CD8-positive, alpha-beta memory T cell (primary cell): ENCODE measurements at regions not wholly inside any gene's neighbourhood (a gene's known extent, or its start where the extent isn't known, plus 50 kb on each side); places are given as distances from the start of the nearest gene placed in this dataset.
"Not testable (repeated sequence)": the region's sequence is repeated elsewhere in the genome, so short reads cannot be mapped to it uniquely, and the experiment has no call there.

Source experiments
- CTCF ChIA-PET: fragments of 350-600 bp; sonication (Branson Sonifier 250); formaldehyde crosslinking; loops from one replicate; lab custom pipeline; 2021; ENCODE audit warnings: antibody characterized with exemption; lab: Charles Lee
- POLR2A ChIA-PET: fragments of 350-600 bp; sonication (Branson Sonifier 250); formaldehyde crosslinking; loops from one replicate; lab custom pipeline; 2021; ENCODE audit warnings: antibody characterized with exemption; lab: Charles Lee
- DNase-seq, 5 donors: peaks; one replicate each; pipeline versions ENCODE4 v3.0.0 to v3.0.0-alpha.2; 2020 to 2022; ENCODE audit warnings: mixed read lengths in 1 of 5
- H3K27ac ChIP-seq: one replicate; pipeline ENCODE4 v1.7.0; 2013; ENCODE audit warnings: low read depth, mild to moderate bottlenecking, low read length, moderate library complexity
- H3K27me3 ChIP-seq: 2 replicates; pipeline ENCODE4 v1.7.0; 2013; ENCODE audit warnings: low read length, mild to moderate bottlenecking; ENCODE audit not compliant: insufficient read depth, poor library complexity, severe bottlenecking
- H3K36me3 ChIP-seq: 2 replicates; pipeline ENCODE4 v1.7.0; 2013; ENCODE audit warnings: mild to moderate bottlenecking, low read length, moderate library complexity; ENCODE audit not compliant: insufficient read depth
- H3K4me1 ChIP-seq: 2 replicates; pipeline ENCODE4 v1.7.0; 2013; ENCODE audit warnings: mild to moderate bottlenecking, low read length, moderate library complexity; ENCODE audit not compliant: insufficient read depth
- H3K4me3 ChIP-seq: 2 replicates; pipeline ENCODE4 v1.7.0; 2013; ENCODE audit warnings: mild to moderate bottlenecking, low read length
- H3K9me3 ChIP-seq: 2 replicates; pipeline ENCODE4 v1.7.0; 2013; ENCODE audit warnings: mild to moderate bottlenecking, low read length
- H3K27ac Mint-ChIP-seq, 8 donors: one replicate each; pipeline ENCODE4 v1.8.0; 2020 to 2021; ENCODE audit warnings: mixed read lengths in 8 of 8, mild to moderate bottlenecking in 6 of 8, inconsistent platforms in 3 of 8, moderate library complexity in 3 of 8
- H3K27me3 Mint-ChIP-seq, 2 donors: one replicate each; pipeline ENCODE4 v1.8.0; 2020 to 2021; ENCODE audit warnings: mixed read lengths in 2 of 2, mild to moderate bottlenecking in 1 of 2, moderate library complexity in 1 of 2
- H3K36me3 Mint-ChIP-seq, 3 donors: one replicate each; pipeline ENCODE4 v1.8.0; 2020 to 2021; ENCODE audit warnings: mixed read lengths in 3 of 3, inconsistent platforms in 1 of 3, mild to moderate bottlenecking in 1 of 3
- H3K4me1 Mint-ChIP-seq, 3 donors: one replicate each; pipeline ENCODE4 v1.8.0; 2020 to 2021; ENCODE audit warnings: mixed read lengths in 3 of 3, inconsistent platforms in 1 of 3, mild to moderate bottlenecking in 1 of 3
- H3K4me3 Mint-ChIP-seq, 7 donors: one replicate each; pipeline ENCODE4 v1.8.0; 2020 to 2021; ENCODE audit warnings: mixed read lengths in 7 of 7, mild to moderate bottlenecking in 6 of 7, moderate library complexity in 4 of 7, inconsistent platforms in 2 of 7
- H3K9me3 Mint-ChIP-seq, 5 donors: one replicate each; pipeline ENCODE4 v1.8.0; 2020 to 2022; ENCODE audit warnings: mixed read lengths in 5 of 5, mild to moderate bottlenecking in 3 of 5, moderate library complexity in 2 of 5, inconsistent platforms in 1 of 5

DNA sequence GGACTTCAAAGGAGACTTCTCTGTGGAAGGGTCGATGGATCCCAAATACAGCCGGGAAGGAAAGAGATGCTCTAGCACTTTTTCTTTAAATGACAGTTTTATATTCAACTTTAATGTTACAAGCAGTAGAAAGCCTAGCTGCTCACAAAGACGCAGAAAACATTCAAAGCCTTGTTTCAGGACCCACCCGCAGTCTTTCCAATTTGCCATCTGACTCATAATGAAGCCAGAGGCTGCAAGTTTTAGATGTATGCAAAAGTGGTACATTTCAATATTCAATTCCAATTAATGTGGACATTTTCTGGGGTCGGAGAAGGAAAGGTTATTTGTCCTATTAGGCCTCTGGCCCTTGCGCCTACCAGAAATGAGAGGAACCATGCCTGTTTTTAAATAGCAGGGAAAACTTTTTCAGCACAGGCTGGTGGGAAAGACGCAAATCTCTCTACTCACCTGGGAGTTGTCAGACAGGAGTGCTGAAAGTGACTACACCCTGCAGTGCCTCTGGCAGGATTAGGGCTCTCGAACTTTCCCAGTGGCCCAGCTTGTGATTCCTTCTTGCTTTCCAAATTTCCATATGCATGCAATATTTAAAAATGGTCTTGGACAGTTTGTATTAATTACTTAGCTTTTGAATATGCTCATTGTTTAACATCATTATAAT, 117.4 kb upstream of the MBNL1 start:
- CTCF ChIA-PET, result interaction anchor here (1.0 kb wide), 1 partner anchor 321 kb away, joined by 3 read pairs; no protein-coding TSS in a partner anchor

DNA sequence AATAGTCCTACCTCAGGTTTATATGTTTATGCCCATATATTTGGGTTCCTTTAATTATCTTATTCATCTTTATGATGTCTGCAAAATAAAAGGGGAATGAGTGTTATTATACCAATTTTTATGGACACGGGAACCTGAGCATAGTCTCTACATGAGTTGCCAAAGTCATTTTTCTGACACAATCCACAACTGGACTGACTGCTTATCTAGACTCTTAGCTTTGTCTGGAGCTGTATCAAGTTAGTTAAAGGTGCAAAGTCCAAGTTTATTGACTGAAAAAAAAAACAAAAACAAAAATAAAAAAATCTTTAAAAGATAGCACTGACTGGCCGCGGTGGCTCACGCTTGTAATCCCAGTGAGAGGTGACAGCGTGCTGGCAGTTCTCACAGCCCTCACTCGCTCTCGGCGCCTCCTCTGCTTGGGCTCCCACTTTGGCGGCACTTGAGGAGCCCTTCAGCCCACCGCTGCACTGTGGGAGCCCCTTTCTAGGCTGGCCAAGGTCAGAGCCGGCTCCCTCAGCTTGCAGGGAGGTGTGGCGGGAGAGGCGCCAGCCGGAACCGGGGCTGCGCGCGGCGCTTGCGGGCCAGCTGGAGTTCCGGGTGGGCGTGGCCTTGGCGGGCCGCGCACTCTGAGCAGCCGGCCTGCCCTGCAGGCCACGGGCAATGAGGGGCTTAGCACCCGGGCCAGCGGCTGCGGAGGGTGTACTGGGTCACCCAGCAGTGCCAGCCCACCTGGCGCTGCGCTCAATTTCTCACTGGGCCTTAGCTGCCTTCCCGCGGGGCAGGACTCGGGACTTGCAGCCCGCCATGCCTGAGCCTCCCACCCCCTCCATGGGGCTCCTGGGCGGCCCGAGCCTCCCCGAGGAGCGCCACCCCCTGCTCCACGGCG, 116.6 kb upstream of the MBNL1 start:
- H3K27ac Mint-ChIP-seq, H3K4me1 ChIP-seq, H3K27me3 ChIP-seq, DNase-seq, H3K36me3 Mint-ChIP-seq, H3K4me3 Mint-ChIP-seq, H3K9me3 Mint-ChIP-seq, CTCF ChIA-PET, H3K9me3 ChIP-seq, POLR2A ChIA-PET, H3K4me3 ChIP-seq, H3K27ac ChIP-seq, H3K4me1 Mint-ChIP-seq, H3K36me3 ChIP-seq, H3K27me3 Mint-ChIP-seq: not testable (repeated sequence)

More for the DNA sequence above, 117.4 kb upstream of the MBNL1 start:
- Histone ChIP-seq H3K27ac (no peak overlapping the region), H3K27me3 (no peaks in the 10 kb centered on the region), H3K4me3 (no peak overlapping the region), H3K4me1 (no peaks in the 10 kb centered on the region), H3K9me3 (no peaks in the 10 kb centered on the region), H3K36me3 (no peaks in the 10 kb centered on the region)
- peaks cover 0 to 3% (median 0%) of the 10 kb centered on the region in 3 donors for H3K36me3 Mint-ChIP-seq
- H3K4me3 Mint-ChIP-seq, result no peak overlapping the region
- POLR2A ChIA-PET, result no interaction called here
- DNase-seq, result no peak
- no peaks in the 10 kb centered on the region for H3K9me3 Mint-ChIP-seq
- H3K27me3 Mint-ChIP-seq, result peaks cover 2 to 3% of the 10 kb centered on the region in 2 donors
- no peak overlapping the region for H3K27ac Mint-ChIP-seq
- peaks cover 2 to 4% (median 2%) of the 10 kb centered on the region in 3 donors for H3K4me1 Mint-ChIP-seq

DNA sequence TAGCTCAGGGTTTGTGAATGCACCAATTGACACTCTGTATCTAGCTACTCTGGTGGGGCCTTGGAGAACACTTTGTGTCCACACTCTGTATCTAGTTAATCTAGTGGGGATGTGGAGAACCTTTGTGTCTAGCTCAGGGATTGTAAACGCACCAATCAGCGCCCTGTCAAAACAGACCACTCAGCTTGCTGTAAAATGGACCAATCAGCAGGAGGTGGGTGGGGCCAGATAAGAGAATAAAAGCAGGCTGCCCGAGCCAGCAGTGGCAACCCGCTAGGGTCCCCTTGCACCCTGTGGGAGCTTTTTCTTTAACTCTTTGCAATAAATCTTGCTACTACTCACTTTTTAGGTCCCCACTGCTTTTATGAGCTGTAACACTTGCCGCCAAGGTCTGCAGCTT, 115.6 kb upstream of the MBNL1 start:
- H3K27ac ChIP-seq, H3K27me3 Mint-ChIP-seq, H3K4me3 Mint-ChIP-seq, H3K4me3 ChIP-seq, H3K36me3 Mint-ChIP-seq, H3K9me3 ChIP-seq, H3K4me1 Mint-ChIP-seq, H3K27ac Mint-ChIP-seq, DNase-seq, POLR2A ChIA-PET, H3K9me3 Mint-ChIP-seq, H3K4me1 ChIP-seq, H3K36me3 ChIP-seq, CTCF ChIA-PET, H3K27me3 ChIP-seq: not testable (repeated sequence)

DNA sequence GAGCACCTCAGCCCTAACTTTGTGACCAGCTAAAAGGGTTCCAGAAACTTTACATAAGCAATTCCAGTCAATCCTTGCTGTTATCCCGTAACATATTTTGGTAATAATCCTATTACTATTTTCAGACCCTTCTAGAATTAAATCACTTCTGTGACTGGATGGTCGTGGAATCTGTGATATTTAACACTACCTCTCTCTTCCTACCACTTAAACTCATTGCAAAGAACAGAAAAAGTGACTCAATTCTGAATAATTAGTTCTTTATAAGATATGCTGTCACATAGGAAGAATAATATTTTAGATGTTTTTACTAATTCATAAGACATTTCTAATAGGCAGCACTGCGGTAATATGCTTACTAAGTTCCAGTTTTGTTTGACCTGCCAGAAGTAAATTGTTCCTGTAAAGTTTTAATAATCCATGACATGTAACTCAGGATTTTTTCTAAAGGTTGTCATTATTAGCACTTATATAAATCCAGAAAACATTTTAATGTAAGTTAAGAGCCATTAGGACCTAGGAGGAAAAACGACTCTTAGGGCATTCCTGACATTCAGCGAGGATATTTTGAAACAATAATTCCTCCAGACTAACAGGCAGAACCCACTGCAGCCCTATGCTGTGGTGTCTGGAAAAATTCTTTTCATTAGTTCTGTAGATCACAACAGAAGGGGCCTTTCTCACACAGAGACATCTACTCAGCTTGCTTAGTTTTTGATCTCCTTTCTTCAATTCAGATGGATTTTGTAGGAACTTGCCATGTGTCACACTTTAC, 113.3 kb upstream of the MBNL1 start:
- no peaks in the 10 kb centered on the region for H3K9me3 ChIP-seq
- H3K4me1 ChIP-seq, result no peaks in the 10 kb centered on the region
- H3K27ac Mint-ChIP-seq, result no peak overlapping the region
- no peak for DNase-seq
- H3K4me3 Mint-ChIP-seq, result no peak overlapping the region
- POLR2A ChIA-PET, result no interaction called here
- no peaks in the 10 kb centered on the region for H3K36me3 ChIP-seq
- H3K4me1 Mint-ChIP-seq, result no peaks in the 10 kb centered on the region
- no peaks in the 10 kb centered on the region for H3K9me3 Mint-ChIP-seq
- no peaks in the 10 kb centered on the region for H3K27me3 ChIP-seq
- H3K27me3 Mint-ChIP-seq, result peaks cover 0 to under 1% of the 10 kb centered on the region in 2 donors
- no peak overlapping the region for H3K4me3 ChIP-seq
- CTCF ChIA-PET, result no interaction called here
- H3K27ac ChIP-seq, result no peak overlapping the region
- H3K36me3 Mint-ChIP-seq, result no peaks in the 10 kb centered on the region

DNA sequence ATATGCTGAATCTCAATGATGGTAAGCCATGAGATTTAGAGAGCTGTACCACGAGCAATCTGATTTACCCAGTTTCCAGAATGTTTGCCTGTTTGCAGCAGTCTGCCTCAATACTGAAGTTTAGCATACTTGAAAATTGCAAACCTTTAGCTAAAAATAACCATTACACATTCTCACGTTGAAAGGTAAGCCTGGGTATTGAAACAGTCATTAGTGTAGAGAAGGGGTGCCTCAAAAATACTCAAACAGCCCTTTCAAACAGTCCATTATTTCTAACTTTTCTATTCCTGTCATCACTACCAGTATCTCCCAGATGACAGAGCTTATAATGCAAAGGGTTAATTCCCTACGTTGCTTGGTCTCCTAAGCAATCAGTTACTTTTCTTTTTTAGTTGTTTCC, 111.8 kb upstream of the MBNL1 start:
- Histone ChIP-seq H3K9me3 (no peaks in the 10 kb centered on the region), H3K27ac (no peak overlapping the region), H3K36me3 (no peaks in the 10 kb centered on the region), H3K4me1 (no peaks in the 10 kb centered on the region), H3K4me3 (no peak overlapping the region), H3K27me3 (no peaks in the 10 kb centered on the region)
- no peak overlapping the region for H3K4me3 Mint-ChIP-seq
- CTCF ChIA-PET, result no interaction called here
- H3K4me1 Mint-ChIP-seq, result no peaks in the 10 kb centered on the region
- H3K27ac Mint-ChIP-seq, result no peak overlapping the region
- POLR2A ChIA-PET, result no interaction called here
- DNase-seq, result no peak
- no peaks in the 10 kb centered on the region for H3K27me3 Mint-ChIP-seq
- no peaks in the 10 kb centered on the region for H3K36me3 Mint-ChIP-seq
- H3K9me3 Mint-ChIP-seq, result no peaks in the 10 kb centered on the region

DNA sequence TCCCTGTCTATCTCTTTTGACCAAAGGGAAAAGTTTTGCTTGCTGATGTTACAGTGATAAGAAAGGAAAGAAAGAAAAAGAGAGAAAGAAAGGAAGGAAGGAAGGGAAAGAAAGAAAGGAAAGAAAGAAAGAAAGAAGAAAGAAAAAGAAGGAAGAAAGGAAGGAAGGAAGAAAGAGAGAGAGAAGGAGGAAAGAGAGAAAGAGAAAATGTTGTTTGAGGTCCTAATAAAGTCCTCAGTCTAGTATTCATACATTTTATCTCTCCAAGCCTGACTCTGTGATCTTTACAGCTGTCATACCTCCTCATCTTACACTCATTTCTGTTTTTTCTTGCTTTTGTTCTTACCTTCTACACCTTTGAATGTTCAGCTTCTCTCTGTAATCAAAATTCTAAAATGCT, 111.4 kb upstream of the MBNL1 start:
- Mint-ChIP-seq H3K27me3 (no peaks in the 10 kb centered on the region), H3K27ac (no peak overlapping the region), H3K4me3 (no peak overlapping the region), H3K4me1 (no peaks in the 10 kb centered on the region), H3K36me3 (no peaks in the 10 kb centered on the region), H3K9me3 (no peaks in the 10 kb centered on the region)
- no peaks in the 10 kb centered on the region for H3K9me3 ChIP-seq
- H3K27me3 ChIP-seq, result no peaks in the 10 kb centered on the region
- no peaks in the 10 kb centered on the region for H3K36me3 ChIP-seq
- DNase-seq, result no peak
- no peaks in the 10 kb centered on the region for H3K4me1 ChIP-seq
- CTCF ChIA-PET, result no interaction called here
- no peak overlapping the region for H3K4me3 ChIP-seq
- no peak overlapping the region for H3K27ac ChIP-seq
- POLR2A ChIA-PET, result no interaction called here

DNA sequence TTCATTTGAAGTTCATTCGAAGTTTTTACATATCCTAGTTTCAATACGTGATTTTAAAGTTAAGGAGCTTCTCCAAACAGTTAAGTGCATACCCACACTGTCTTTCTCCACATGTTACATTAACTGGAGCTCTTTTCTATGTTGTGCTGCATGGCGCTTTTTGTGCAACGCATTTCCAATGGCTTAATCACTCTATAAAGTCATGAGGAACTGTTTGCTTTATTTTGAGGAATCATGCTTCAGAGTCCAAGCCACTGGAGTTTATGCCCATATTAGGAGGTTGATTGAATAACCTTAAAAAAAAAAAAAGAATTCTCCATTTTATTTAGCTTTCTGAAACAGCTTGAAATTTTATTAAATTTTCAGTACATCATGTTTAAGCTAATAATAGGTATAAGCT, 109.4 kb upstream of the MBNL1 start:
- H3K4me3 Mint-ChIP-seq, result no peak overlapping the region
- H3K36me3 Mint-ChIP-seq, result peaks cover 0 to 2% (median under 1%) of the 10 kb centered on the region in 3 donors
- Histone ChIP-seq H3K4me1 (no peaks in the 10 kb centered on the region), H3K27ac (no peak overlapping the region), H3K27me3 (no peaks in the 10 kb centered on the region), H3K9me3 (no peaks in the 10 kb centered on the region), H3K4me3 (no peak overlapping the region), H3K36me3 (no peaks in the 10 kb centered on the region)
- H3K9me3 Mint-ChIP-seq, result peaks cover 0 to 5% (median under 1%) of the 10 kb centered on the region in 5 donors
- DNase-seq, result no peak
- H3K27ac Mint-ChIP-seq, result no peak overlapping the region
- ChIA-PET POLR2A (no interaction called here), CTCF (interaction anchor here (0.9 kb wide), 1 partner anchor 313 kb away, joined by 3 read pairs; no protein-coding TSS in a partner anchor)
- H3K27me3 Mint-ChIP-seq, result no peaks in the 10 kb centered on the region
- H3K4me1 Mint-ChIP-seq, result no peaks in the 10 kb centered on the region
